HG03460 (cell line): ENCODE measurements at regions not wholly inside any gene's neighbourhood (a gene's known extent, or its start where the extent isn't known, plus 50 kb on each side); places are given as distances from the start of the nearest gene placed in this dataset.
"Not testable (repeated sequence)": the region's sequence is repeated elsewhere in the genome, so short reads cannot be mapped to it uniquely, and the experiment has no call there.

ENCODE experiments used
- ATAC-seq: cut with Tn5 transposase; IDR thresholded peaks from one replicate; pipeline ENCODE4 v1.9.1; 2021; ENCODE audit not compliant: unreplicated experiment

DNA sequence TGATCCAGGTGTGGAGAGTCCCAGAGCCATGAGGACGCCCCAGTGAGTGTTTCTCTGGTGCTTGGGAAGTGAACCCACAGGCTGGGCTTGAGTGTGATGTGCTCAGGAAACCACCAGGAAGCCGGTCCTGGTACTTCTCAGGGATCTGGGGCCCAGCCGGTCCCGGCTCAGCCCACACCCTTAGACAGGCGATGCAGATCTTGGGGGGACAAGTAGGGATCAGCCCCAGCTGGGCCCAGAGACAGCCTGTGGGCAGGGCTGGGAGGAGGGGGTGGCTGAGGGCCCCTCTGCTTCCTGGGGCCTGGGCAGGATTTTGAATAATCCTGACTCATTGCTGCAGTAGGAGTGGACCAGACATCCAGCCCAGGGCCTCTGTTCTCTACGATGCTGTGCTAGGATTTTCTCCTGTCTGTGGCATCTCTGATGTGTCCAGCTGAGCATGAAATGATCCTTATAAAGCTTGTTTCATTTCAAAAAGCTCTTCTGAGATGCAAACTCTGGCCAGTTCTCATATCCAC, 698.0 kb downstream of the PTPRU start:
- ATAC-seq, result no peak

DNA sequence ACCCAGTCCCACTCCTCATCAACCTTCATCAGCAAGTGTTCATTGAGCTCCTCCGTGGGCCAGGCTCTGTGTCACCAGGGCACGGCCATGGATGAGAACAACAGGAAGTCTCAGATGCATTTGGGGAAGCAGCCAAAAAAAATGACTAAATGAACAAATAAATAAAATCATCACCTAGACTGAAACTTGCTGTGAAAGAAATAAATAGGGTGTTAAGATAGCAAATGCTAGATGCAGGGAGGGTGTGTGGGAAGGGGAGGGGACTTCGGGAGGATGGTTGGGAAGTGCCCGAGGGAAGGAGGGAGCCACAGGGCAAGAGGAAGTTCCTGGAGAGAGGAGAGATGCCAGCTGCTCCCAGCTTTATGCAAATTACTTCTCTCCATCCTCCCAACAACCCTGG, 696.7 kb downstream of the PTPRU start:
- ATAC-seq, result no peak

- no peak for ATAC-seq
Observed at GRCh38 chr1:29932626-29933025, 696.3 kb downstream of the PTPRU start.

GRCh38 chr1:29931477-29932175, 695.3 kb downstream of the PTPRU start:
- ATAC-seq, result no peak

DNA sequence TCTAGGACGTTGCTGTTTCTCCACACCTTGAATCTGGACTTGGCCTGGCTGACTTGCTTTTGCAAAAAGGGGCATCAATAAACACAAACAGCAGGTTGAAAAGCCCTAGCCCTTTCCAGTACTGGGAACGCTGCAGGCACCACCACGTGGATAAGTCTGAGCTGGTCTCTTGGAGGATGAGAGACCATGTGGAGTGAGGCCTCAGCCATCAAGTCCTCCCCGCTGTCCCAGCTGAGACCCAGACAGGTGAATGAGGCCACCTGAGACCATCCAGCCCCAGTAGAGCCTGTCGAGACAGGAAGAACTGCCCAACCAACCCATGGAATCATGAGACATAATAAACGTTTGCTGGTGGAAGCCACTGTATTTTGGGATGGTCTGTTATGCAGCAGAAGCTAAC, 688.7 kb downstream of the PTPRU start:
- no peak for ATAC-seq

GRCh38 chr1:29924017-29924431, 687.7 kb downstream of the PTPRU start:
- ATAC-seq, result no peak

DNA sequence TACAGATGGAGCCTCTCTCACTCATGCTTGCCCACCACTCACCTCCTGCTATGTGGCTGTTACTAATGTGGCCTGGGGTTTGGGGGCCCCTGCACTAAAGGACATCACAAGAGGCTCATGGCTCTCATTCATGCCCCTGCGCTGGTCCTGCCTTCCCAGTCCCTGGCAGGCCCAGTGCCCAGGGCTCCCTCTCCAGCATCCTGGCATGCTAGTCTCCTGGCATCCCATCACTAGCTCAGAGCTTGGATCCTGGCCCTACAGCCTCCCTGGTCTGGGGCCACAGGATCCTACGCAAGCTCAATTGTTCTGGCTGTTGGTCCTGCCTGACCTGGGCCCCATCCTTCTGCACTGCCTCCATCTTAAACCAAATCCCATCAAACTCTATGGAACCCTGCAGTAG, 685.4 kb downstream of the PTPRU start:
- ATAC-seq, result no peak

DNA sequence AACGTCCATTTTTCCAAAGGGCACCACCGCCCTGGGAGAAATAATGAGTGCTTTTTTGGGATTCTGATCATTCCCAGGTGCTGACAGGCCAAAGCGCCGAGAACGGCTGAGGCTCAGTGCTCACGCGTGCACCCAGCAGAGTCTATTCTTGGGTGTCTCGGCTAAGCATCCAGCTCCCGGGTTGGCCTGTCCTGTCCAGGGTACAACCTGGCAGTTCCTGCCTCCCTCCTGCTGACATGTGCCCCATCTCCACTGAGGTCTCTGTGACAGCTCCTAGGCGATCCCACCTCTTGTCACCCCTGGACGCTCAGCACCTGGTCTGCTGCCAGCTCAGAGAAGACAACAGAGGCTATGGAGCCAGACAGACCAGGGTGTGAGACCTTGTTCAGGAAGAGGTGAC, 684.5 kb downstream of the PTPRU start:
- no peak for ATAC-seq

GRCh38 chr1:29920316-29920715, 684.0 kb downstream of the PTPRU start:
- ATAC-seq, result no peak

GRCh38 chr1:29919041-29919440, 682.7 kb downstream of the PTPRU start:
- ATAC-seq, result not testable (repeated sequence)

GRCh38 chr1:29916656-29917369, 680.5 kb downstream of the PTPRU start:
- no peak for ATAC-seq

DNA sequence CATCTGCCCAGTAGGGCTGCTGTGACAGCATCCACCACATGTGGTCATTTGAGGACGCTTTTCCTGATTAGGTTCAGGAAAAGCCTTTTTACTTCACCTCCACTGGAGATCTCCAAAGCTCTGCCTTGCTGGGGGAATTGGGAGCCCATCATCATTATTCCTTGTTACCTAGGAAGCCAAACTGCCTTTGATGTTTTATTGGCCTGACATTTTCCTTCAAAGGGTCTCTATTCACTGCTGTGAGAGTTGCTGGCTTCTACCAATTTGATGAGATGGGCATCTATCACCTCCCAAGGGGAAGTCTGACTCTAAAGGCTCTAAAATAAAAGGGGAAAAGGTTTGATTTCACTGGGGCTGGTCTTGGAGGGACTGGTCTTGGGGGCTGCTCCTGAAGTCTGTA, 678.6 kb downstream of the PTPRU start:
- ATAC-seq, result no peak

DNA sequence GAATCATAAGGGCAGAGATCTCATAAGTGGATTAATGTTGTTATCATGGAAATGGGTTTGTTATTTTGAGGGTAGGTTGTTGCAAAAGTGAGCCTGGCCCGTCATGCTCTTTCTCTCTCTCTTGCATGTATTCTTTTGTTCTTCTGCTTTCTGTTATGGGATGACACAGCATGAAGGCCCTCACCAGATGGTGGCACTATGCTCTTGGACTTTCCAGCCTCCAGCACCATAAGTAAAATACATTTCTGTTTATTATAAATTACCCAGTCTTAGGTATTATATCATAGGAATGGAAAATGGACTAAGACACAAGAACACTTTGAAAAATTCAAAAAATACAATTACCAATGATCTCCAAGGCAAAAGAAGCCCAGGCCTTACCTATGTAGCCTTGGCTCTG, 676.1 kb downstream of the PTPRU start:
- ATAC-seq, result no peak

GRCh38 chr1:29909962-29910361, 673.6 kb downstream of the PTPRU start:
- no peak for ATAC-seq

DNA sequence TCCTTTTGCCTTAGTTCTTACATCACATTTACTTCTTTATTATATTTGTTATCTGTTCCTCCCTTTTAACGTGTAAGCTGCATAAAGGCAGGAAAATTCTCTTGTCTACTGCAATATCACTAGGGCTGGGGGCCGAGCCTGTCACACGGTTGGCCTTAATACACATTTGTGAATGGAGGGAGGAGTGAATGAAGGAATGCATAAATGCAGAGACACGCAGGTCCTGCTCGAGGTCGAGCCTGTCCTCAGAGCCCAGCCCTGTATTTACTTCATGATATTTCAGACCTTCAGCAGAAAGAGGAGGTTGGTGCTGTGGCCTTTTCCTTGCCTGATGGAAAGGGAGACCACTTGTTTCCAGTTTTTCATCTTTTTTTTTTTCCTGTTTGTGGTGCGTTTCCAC, 671.3 kb downstream of the PTPRU start:
- ATAC-seq, result no peak

DNA sequence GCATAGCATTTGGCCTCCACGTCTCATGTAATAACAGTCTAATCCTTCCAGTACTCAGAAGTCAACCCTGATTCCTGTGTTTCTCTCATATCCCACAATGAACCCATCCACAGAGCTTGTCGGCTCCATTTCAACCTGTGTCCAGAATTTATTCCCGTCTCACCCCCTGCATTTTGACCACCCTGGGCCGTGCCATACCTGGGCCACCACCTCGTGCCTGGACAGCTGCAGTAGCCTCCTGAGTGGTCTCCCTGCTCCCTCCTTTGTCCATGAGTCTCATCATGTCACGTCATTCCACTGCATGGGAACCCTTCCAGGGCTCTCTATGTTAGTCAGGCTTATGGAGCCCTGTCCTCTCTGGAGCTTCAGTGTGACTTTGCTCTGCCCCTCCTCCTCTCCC, 670.6 kb downstream of the PTPRU start:
- ATAC-seq, result no peak

GRCh38 chr1:29903548-29904166, 667.3 kb downstream of the PTPRU start:
- ATAC-seq, result no peak

GRCh38 chr1:29901624-29902325, 665.5 kb downstream of the PTPRU start:
- ATAC-seq, result no peak

- ATAC-seq, result no peak
Observed at GRCh38 chr1:29900712-29901111, 664.4 kb downstream of the PTPRU start.

GRCh38 chr1:29900104-29900679, 663.9 kb downstream of the PTPRU start:
- ATAC-seq, result no peak
